ENCODE measurements at regions not wholly inside any gene's neighbourhood (a gene's known extent, or its start where the extent isn't known, plus 50 kb on each side); places are given as distances from the start of the nearest gene placed in this dataset.

DNA sequence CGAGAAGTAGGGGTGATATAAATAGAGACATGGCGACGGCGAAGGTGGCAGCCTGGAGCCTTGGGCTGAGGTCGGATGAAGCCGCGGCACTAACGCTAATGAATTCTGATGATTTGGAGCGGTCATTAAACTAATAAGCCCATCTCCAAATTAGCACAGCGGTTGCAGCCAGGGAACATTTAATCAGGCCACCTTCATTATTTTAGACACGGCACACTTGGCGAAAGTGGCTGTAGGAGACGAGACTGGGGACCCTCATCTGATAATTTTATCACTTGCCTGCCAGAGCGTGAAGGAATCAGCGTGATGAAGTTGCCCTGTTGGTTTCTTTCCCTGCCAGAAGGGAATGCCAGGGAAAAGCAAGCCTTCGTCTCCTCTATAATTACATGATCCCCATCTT, 664.3 kb upstream of the TBX3 start:
- no peak for DNase-seq
- Histone ChIP-seq H3K9me3 (ENCODE audit: control insufficient read depth in 2 of 2, low read length in 2 of 2) (peaks cover 0 to under 1% of the 10 kb centered on the region in 2 experiments), H3K36me3 (ENCODE audit: control insufficient read depth, insufficient read depth, low read length) (no peaks in the 10 kb centered on the region), H3K4me3 (ENCODE audit: low read depth, low read length) (no peak overlapping the region), H3K27ac (ENCODE audit: insufficient read depth, low read length, poor library complexity, severe bottlenecking) (no peak overlapping the region), H3K27me3 (ENCODE audit: control insufficient read depth, insufficient read depth, low read length) (no peaks in the 10 kb centered on the region), H3K4me1 (ENCODE audit: control insufficient read depth, insufficient read depth, low read length, poor library complexity, severe bottlenecking) (no peaks in the 10 kb centered on the region)
- no peaks in the 10 kb centered on the region for H3K27me3 Mint-ChIP-seq
- no peak overlapping the region for H3K4me3 Mint-ChIP-seq
- H3K9me3 Mint-ChIP-seq = peaks cover 0 to 12% (median 4%) of the 10 kb centered on the region in 7 donors
- no peak for ATAC-seq (ENCODE audit: low read depth in 2 of 2)
- H3K27ac Mint-ChIP-seq = no peak overlapping the region
- no peaks in the 10 kb centered on the region for H3K36me3 Mint-ChIP-seq
- no peaks in the 10 kb centered on the region for H3K4me1 Mint-ChIP-seq

GRCh38 chr12:115343601-115344000, 659.6 kb upstream of the TBX3 start:
- H3K27me3 Mint-ChIP-seq = no peaks in the 10 kb centered on the region
- Histone ChIP-seq H3K4me3 (ENCODE audit: low read depth, low read length) (no peak overlapping the region), H3K27ac (ENCODE audit: insufficient read depth, low read length, poor library complexity, severe bottlenecking) (no peak overlapping the region), H3K27me3 (ENCODE audit: control insufficient read depth, insufficient read depth, low read length) (no peaks in the 10 kb centered on the region), H3K9me3 (ENCODE audit: control insufficient read depth in 2 of 2, low read length in 2 of 2) (peaks cover 0 to 2% of the 10 kb centered on the region in 2 experiments), H3K4me1 (ENCODE audit: control insufficient read depth, insufficient read depth, low read length, poor library complexity, severe bottlenecking) (no peaks in the 10 kb centered on the region), H3K36me3 (ENCODE audit: control insufficient read depth, insufficient read depth, low read length) (no peaks in the 10 kb centered on the region)
- no peak overlapping the region for H3K27ac Mint-ChIP-seq
- no peaks in the 10 kb centered on the region for H3K36me3 Mint-ChIP-seq
- DNase-seq (no peak), ATAC-seq (ENCODE audit: low read depth in 2 of 2) (no peak)
- no peaks in the 10 kb centered on the region for H3K4me1 Mint-ChIP-seq
- no peak overlapping the region for H3K4me3 Mint-ChIP-seq
- peaks cover 3 to 20% (median 7%) of the 10 kb centered on the region in 7 donors for H3K9me3 Mint-ChIP-seq

GRCh38 chr12:115343008-115343407, 659.0 kb upstream of the TBX3 start:
- DNase-seq (no peak), ATAC-seq (ENCODE audit: low read depth in 2 of 2) (no peak)
- Mint-ChIP-seq H3K4me1 (no peaks in the 10 kb centered on the region), H3K9me3 (peaks cover 3 to 20% (median 7%) of the 10 kb centered on the region in 7 donors), H3K36me3 (no peaks in the 10 kb centered on the region), H3K27me3 (no peaks in the 10 kb centered on the region), H3K4me3 (no peak overlapping the region), H3K27ac (no peak overlapping the region)
- Histone ChIP-seq H3K4me3 (ENCODE audit: low read depth, low read length) (no peak overlapping the region), H3K27ac (ENCODE audit: insufficient read depth, low read length, poor library complexity, severe bottlenecking) (no peak overlapping the region), H3K36me3 (ENCODE audit: control insufficient read depth, insufficient read depth, low read length) (no peaks in the 10 kb centered on the region), H3K9me3 (ENCODE audit: control insufficient read depth in 2 of 2, low read length in 2 of 2) (peaks cover 0 to 2% of the 10 kb centered on the region in 2 experiments), H3K4me1 (ENCODE audit: control insufficient read depth, insufficient read depth, low read length, poor library complexity, severe bottlenecking) (no peaks in the 10 kb centered on the region), H3K27me3 (ENCODE audit: control insufficient read depth, insufficient read depth, low read length) (no peaks in the 10 kb centered on the region)

DNA sequence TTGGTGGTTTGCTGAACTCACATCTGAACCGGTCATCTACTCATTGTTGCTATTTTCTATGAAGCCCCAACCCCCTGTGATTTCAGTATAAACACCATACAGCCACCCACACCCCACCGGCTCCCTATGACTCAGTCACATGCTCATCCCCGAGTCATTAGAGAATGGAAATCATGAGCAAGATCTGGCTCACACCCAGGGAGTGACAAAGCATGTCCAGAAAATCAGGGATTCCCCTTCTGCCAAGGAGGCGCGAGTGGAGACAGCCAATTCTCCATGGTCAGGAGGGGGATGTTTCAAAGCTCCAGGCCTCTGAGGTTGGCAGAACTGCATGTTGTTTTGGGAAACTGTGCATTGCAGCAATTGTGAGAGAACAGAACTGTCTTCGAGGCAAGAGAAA, 657.5 kb upstream of the TBX3 start:
- no peaks in the 10 kb centered on the region for H3K27me3 Mint-ChIP-seq
- Histone ChIP-seq H3K9me3 (ENCODE audit: control insufficient read depth in 2 of 2, low read length in 2 of 2) (peaks cover 0 to 2% of the 10 kb centered on the region in 2 experiments), H3K36me3 (ENCODE audit: control insufficient read depth, insufficient read depth, low read length) (no peaks in the 10 kb centered on the region), H3K27me3 (ENCODE audit: control insufficient read depth, insufficient read depth, low read length) (no peaks in the 10 kb centered on the region), H3K4me1 (ENCODE audit: control insufficient read depth, insufficient read depth, low read length, poor library complexity, severe bottlenecking) (no peaks in the 10 kb centered on the region), H3K4me3 (ENCODE audit: low read depth, low read length) (no peak overlapping the region), H3K27ac (ENCODE audit: insufficient read depth, low read length, poor library complexity, severe bottlenecking) (no peak overlapping the region)
- peaks cover 3 to 26% (median 6%) of the 10 kb centered on the region in 7 donors for H3K9me3 Mint-ChIP-seq
- no peaks in the 10 kb centered on the region for H3K4me1 Mint-ChIP-seq
- H3K4me3 Mint-ChIP-seq = no peak overlapping the region
- H3K27ac Mint-ChIP-seq = no peak overlapping the region
- DNase-seq (no peak), ATAC-seq (ENCODE audit: low read depth in 2 of 2) (no peak)
- no peaks in the 10 kb centered on the region for H3K36me3 Mint-ChIP-seq

DNA sequence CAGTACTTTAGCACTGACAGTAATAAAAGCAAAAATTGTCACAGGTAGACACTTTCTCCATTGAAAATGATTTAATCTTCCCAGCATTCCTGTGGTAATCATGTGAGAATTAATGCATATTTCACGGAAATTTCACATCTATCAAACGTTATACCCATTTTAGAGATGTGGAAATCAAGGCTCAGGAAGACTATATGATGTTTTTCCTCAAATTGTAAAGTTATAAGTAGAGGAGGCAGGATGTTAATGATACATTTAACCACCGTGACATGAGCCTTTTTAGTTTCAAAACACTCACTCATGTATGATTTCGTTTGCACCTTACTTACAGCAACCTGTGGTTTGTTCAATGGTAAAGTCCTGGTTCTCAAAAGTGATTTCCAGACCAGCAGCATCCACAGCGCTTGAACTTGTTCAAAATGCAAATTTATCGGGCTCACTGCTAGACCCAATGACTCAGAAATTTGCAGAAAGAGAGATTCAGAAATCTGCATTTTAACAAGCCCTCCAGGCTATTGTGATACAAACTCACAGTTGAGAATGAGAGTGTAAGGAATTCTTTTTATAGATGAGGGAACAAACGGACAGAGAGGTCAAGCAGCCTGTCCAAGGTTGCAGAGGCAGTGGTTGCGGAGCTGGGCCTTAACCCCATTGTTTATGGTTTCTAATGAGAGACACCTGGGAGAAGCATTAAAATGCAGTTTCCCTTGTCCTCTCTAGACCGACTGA, 654.8 kb upstream of the TBX3 start:
- Mint-ChIP-seq H3K27ac (no peak overlapping the region), H3K9me3 (peaks cover 1 to 19% (median 5%) of the 10 kb centered on the region in 7 donors), H3K4me3 (no peak overlapping the region), H3K36me3 (no peaks in the 10 kb centered on the region), H3K27me3 (no peaks in the 10 kb centered on the region), H3K4me1 (no peaks in the 10 kb centered on the region)
- Histone ChIP-seq H3K36me3 (ENCODE audit: control insufficient read depth, insufficient read depth, low read length) (no peaks in the 10 kb centered on the region), H3K27me3 (ENCODE audit: control insufficient read depth, insufficient read depth, low read length) (no peaks in the 10 kb centered on the region), H3K4me3 (ENCODE audit: low read depth, low read length) (no peak overlapping the region), H3K9me3 (ENCODE audit: control insufficient read depth in 2 of 2, low read length in 2 of 2) (peaks cover 0 to 2% of the 10 kb centered on the region in 2 experiments), H3K27ac (ENCODE audit: insufficient read depth, low read length, poor library complexity, severe bottlenecking) (no peak overlapping the region), H3K4me1 (ENCODE audit: control insufficient read depth, insufficient read depth, low read length, poor library complexity, severe bottlenecking) (no peaks in the 10 kb centered on the region)
- DNase-seq (no peak), ATAC-seq (ENCODE audit: low read depth in 2 of 2) (no peak)

- H3K36me3 Mint-ChIP-seq = no peaks in the 10 kb centered on the region
- Histone ChIP-seq H3K27me3 (ENCODE audit: control insufficient read depth, insufficient read depth, low read length) (no peaks in the 10 kb centered on the region), H3K9me3 (ENCODE audit: control insufficient read depth in 2 of 2, low read length in 2 of 2) (no peaks in the 10 kb centered on the region), H3K27ac (ENCODE audit: insufficient read depth, low read length, poor library complexity, severe bottlenecking) (no peak overlapping the region), H3K4me1 (ENCODE audit: control insufficient read depth, insufficient read depth, low read length, poor library complexity, severe bottlenecking) (no peaks in the 10 kb centered on the region), H3K4me3 (ENCODE audit: low read depth, low read length) (no peak overlapping the region), H3K36me3 (ENCODE audit: control insufficient read depth, insufficient read depth, low read length) (no peaks in the 10 kb centered on the region)
- H3K27me3 Mint-ChIP-seq = no peaks in the 10 kb centered on the region
- no peaks in the 10 kb centered on the region for H3K4me1 Mint-ChIP-seq
- no peak overlapping the region for H3K4me3 Mint-ChIP-seq
- DNase-seq = no peak
- H3K27ac Mint-ChIP-seq = no peak overlapping the region
- peaks cover 1 to 18% (median 4%) of the 10 kb centered on the region in 7 donors for H3K9me3 Mint-ChIP-seq
- ATAC-seq (ENCODE audit: low read depth in 2 of 2) = no peak
Observed at GRCh38 chr12:115337693-115338543, 653.9 kb upstream of the TBX3 start.

DNA sequence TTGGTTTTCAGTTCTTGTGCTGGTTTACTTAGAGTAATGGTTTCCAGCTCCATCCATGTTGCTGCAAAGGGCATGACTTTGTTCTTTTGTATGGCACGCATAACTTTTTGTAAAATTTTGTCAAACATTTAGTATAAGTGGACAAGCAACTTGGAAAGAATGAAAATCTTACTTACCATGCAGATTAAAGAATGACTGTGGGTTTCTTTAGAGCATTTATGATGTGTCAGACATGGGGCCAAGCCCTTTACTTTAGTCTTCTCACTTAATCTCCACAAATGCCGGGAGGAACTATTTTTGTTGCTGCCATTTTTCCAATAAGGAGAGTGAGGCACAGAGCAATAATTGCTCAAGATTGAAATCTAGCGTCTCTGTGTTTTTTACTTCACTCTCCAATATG, 652.5 kb upstream of the TBX3 start:
- peaks cover 1 to 14% (median 3%) of the 10 kb centered on the region in 7 donors for H3K9me3 Mint-ChIP-seq
- no peak overlapping the region for H3K27ac ChIP-seq (ENCODE audit: insufficient read depth, low read length, poor library complexity, severe bottlenecking)
- no peak overlapping the region for H3K4me3 Mint-ChIP-seq
- H3K36me3 Mint-ChIP-seq = no peaks in the 10 kb centered on the region
- ATAC-seq (ENCODE audit: low read depth in 2 of 2) (no peak), DNase-seq (no peak)
- H3K4me3 ChIP-seq (ENCODE audit: low read depth, low read length) = no peak overlapping the region
- H3K27me3 Mint-ChIP-seq = no peaks in the 10 kb centered on the region
- no peak overlapping the region for H3K27ac Mint-ChIP-seq
- H3K36me3 ChIP-seq (ENCODE audit: control insufficient read depth, insufficient read depth, low read length) = no peaks in the 10 kb centered on the region
- H3K9me3 ChIP-seq (ENCODE audit: control insufficient read depth in 2 of 2, low read length in 2 of 2) = no peaks in the 10 kb centered on the region
- H3K27me3 ChIP-seq (ENCODE audit: control insufficient read depth, insufficient read depth, low read length) = no peaks in the 10 kb centered on the region
- no peaks in the 10 kb centered on the region for H3K4me1 Mint-ChIP-seq
- H3K4me1 ChIP-seq (ENCODE audit: control insufficient read depth, insufficient read depth, low read length, poor library complexity, severe bottlenecking) = no peaks in the 10 kb centered on the region
